Small intestine (tissue), 7 donors: ENCODE measurements at regions not wholly inside any gene's neighbourhood (a gene's known extent, or its start where the extent isn't known, plus 50 kb on each side); places are given as distances from the start of the nearest gene placed in this dataset.

Source experiments
- DNase-seq, 2 donors: peaks; one replicate each; pipeline versions ENCODE4 v3.0.0 to v3.0.0-alpha.2; 2013
- FAIRE-seq: peaks from 2 replicates; lab custom pipeline; 2012; peaks lifted over from hg19 to GRCh38; lab: Jason Lieb, UNC
- H3K27ac ChIP-seq, 3 donors: one replicate each; pipeline ENCODE4 v1.5.1; 2013; ENCODE audit warnings: low read length in 2 of 3, mild to moderate bottlenecking in 2 of 3, control low read depth in 1 of 3, inconsistent platforms in 1 of 3, low read depth in 1 of 3, moderate library complexity in 1 of 3
- H3K27me3 ChIP-seq, 3 donors: one replicate each; pipeline ENCODE4 v1.6.1; 2013; ENCODE audit warnings: low read length in 3 of 3, inconsistent platforms in 1 of 3; ENCODE audit not compliant: control insufficient read depth in 3 of 3, insufficient read depth in 3 of 3
- H3K36me3 ChIP-seq, 3 donors: one replicate each; pipeline ENCODE4 v1.6.1; 2013; ENCODE audit warnings: low read length in 3 of 3, inconsistent platforms in 1 of 3, low read depth in 1 of 3, mild to moderate bottlenecking in 1 of 3, moderate library complexity in 1 of 3; ENCODE audit not compliant: control insufficient read depth in 3 of 3, insufficient read depth in 2 of 3
- H3K4me1 ChIP-seq, 3 donors: one replicate each; pipeline ENCODE4 v1.6.1; 2013; ENCODE audit warnings: low read length in 2 of 3, inconsistent platforms in 1 of 3, low read depth in 1 of 3, mild to moderate bottlenecking in 1 of 3, moderate library complexity in 1 of 3; ENCODE audit not compliant: control insufficient read depth in 3 of 3, insufficient read depth in 2 of 3
- H3K4me3 ChIP-seq, 3 donors: one replicate each; pipeline ENCODE4 v1.5.1; 2013; ENCODE audit warnings: low read length in 3 of 3, control low read depth in 1 of 3, inconsistent platforms in 1 of 3, low read depth in 1 of 3, mild to moderate bottlenecking in 1 of 3, moderate library complexity in 1 of 3
- H3K9me3 ChIP-seq, 2 donors: one replicate each; pipeline ENCODE4 v1.6.1; 2013; ENCODE audit warnings: low read depth in 1 of 2, low read length in 1 of 2; ENCODE audit not compliant: control insufficient read depth in 2 of 2, insufficient read depth in 1 of 2
- WGBS, 3 donors: extraction: QIAGEN DNeasy Blood & Tissue Kit; methylation state at CpG; one replicate each; pipeline ENCODE4 v1.1.7; 2013; 5-methylcytosine and 5-hydroxymethylcytosine counted together
- donor health status: healthy with polysubstance abuse.
- donor health status: control.
- donor health status: control.
- donor health status: Bipolar disorder and iron deficiency.
- donor health status: healthy.

DNA sequence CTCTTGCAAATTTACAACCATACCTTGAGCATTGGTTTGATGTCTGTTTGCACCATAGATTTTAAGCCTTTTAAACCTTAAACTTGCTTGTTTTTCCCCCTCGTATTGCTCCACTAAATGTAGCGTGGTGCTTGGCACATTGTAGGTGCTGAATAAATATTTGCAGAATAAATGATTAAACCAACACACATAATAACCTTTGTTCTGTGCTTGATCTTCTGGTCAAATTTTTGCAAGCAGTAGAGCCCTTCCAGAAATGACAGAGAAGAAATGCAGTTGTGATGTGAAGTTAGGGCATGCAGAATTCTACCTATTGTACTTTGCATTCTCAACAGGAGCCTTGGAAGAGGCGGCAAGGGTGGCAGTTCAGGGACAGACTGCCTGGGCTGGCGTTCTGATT, 394.4 kb upstream of the TBX3 start:
- FAIRE-seq (no peak), DNase-seq (no peak)
- H3K4me1 ChIP-seq = no peaks in the 10 kb centered on the region
- H3K9me3 ChIP-seq = no peaks in the 10 kb centered on the region
- no peak overlapping the region for H3K27ac ChIP-seq
- no peak overlapping the region for H3K4me3 ChIP-seq
- WGBS, 3 donors = 24 to 65% (median 41%) methylated on average over 4 of the region's 4 CpGs
- H3K27me3 ChIP-seq = no peaks in the 10 kb centered on the region
- H3K36me3 ChIP-seq = no peaks in the 10 kb centered on the region

DNA sequence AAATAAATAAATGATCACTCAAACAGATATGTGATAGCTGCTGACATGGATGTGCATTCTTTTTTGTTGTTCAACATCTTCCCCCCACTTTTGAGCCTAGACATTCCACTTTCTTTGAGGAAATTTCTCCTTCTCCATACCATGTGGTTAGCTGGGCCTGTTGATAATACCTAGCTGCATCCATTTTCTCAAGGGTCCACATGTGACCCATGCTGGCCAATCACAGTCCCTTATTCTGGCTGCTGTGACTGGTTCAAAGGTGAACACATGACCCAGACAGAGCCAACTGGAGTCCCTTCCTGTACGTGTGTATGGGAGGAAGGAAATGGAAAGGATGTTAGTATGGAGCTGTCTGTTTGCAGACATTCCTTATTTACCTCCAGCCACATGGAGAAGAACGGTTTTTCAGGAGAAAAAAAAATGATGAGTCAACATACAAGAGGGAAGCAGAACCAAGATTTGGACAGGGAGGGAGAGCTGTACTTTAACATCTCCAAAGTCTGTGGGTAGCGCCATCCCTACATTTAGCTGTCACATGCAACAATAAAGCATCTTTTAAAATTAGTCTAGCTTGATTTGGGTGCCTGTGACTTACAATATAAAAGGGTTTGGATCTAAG, 391.7 kb upstream of the TBX3 start:
- DNase-seq = no peak
- WGBS, 3 donors = 70 to 85% (median 72%) methylated on average over 3 of the region's 3 CpGs
- no peaks in the 10 kb centered on the region for H3K9me3 ChIP-seq
- H3K27me3 ChIP-seq = no peaks in the 10 kb centered on the region
- no peaks in the 10 kb centered on the region for H3K36me3 ChIP-seq
- no peak for FAIRE-seq
- H3K4me1 ChIP-seq = no peaks in the 10 kb centered on the region
- H3K4me3 ChIP-seq = no peak overlapping the region
- no peak overlapping the region for H3K27ac ChIP-seq

DNA sequence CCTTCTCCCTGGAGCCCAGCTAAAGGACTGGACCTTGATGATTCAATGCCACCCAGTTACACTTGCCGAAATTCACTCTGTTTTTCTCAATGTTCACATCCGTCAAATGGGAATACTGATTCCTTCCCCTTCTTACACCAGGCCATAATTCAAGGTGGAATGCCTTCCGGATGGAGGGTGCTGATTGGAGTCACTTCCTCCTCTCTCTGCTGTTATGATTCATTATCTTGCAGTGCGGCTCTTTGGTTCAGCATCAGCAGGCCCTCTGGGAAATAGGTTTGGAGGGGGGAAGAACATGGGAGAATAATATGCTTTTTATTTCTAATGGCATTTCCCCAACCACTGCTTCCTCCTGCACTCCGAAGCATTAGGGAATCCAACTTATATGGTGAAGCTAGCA, 390.6 kb upstream of the TBX3 start:
- Histone ChIP-seq H3K4me3 (no peak overlapping the region), H3K27ac (no peak overlapping the region), H3K36me3 (no peaks in the 10 kb centered on the region), H3K27me3 (no peaks in the 10 kb centered on the region), H3K4me1 (no peaks in the 10 kb centered on the region), H3K9me3 (no peaks in the 10 kb centered on the region)
- 80 to 84% (median 81%) methylated on average over 5 of the region's 5 CpGs for WGBS, 3 donors
- FAIRE-seq = no peak
- DNase-seq = no peak

DNA sequence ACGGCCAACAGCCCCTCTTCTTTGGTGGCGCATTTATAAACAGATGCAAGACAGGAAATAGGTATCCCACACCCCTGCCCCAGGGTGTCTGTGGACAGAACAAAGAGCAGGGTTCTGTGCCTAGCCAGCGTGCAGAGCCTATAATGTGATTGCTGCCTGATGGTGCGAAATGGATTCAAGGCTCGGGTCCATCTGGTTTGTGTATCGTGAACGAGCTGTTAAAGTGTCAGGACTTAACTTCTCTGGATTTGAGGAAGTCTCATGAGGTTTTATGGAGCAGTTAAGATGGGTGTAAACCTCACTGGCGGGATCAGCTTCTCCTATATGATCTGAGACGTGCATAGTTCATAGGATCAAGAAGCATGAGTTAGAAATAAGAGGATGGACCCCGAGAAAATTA, 388.7 kb upstream of the TBX3 start:
- Histone ChIP-seq H3K4me1 (no peaks in the 10 kb centered on the region), H3K36me3 (no peaks in the 10 kb centered on the region), H3K4me3 (no peak overlapping the region), H3K9me3 (no peaks in the 10 kb centered on the region), H3K27me3 (no peaks in the 10 kb centered on the region), H3K27ac (no peak overlapping the region)
- no peak for FAIRE-seq
- no peak for DNase-seq
- 42 to 53% (median 43%) methylated on average over 10 of the region's 10 CpGs for WGBS, 3 donors

DNA sequence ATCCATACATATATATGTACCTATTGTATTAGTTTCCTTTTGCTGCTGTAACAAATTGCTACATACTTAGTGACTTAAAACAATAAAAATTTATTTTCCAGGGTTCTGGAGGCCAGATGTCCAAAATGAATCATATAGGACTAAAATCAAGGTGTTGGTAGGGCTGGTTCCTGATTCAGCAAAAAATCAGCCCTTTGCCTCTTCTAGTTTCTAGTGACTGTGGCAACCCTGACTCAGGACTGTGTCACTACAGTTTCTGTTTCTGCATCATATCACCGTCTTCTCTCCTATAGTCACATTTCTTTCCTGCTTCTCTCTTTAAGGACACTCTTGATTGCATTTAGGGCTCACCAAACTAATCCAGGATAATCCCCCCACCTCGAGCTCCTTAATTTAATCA, 386.3 kb upstream of the TBX3 start:
- H3K27ac ChIP-seq = no peak overlapping the region
- FAIRE-seq = no peak
- H3K36me3 ChIP-seq = no peaks in the 10 kb centered on the region
- H3K9me3 ChIP-seq = no peaks in the 10 kb centered on the region
- H3K4me1 ChIP-seq = peaks cover 0 to 2% (median 0%) of the 10 kb centered on the region in 3 donors
- no peaks in the 10 kb centered on the region for H3K27me3 ChIP-seq
- H3K4me3 ChIP-seq = no peak overlapping the region
- WGBS, 3 donors = 73 to 89% (median 75%) methylated on average over 2 of the region's 2 CpGs
- no peak for DNase-seq

DNA sequence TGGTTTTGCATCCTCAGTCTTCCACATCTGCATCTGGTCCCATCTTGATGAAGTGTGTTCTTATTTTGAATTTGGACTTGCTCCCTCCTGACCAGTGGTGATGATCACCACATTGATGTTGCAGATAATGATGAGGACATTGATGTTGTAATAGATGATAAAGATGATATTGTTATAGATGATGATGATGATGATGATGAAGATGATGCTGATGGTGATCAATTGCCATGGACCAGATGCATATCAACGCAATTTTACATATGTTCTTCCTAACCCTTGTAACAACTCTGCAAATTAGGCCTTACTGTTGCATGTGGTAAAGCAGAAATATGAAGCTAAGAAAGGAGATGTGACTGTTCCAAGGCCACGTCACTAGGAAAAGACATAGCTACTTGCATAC, 380.3 kb upstream of the TBX3 start:
- no peak overlapping the region for H3K27ac ChIP-seq
- H3K9me3 ChIP-seq = no peaks in the 10 kb centered on the region
- no peak for DNase-seq
- no peaks in the 10 kb centered on the region for H3K36me3 ChIP-seq
- H3K4me3 ChIP-seq = no peak overlapping the region
- no peaks in the 10 kb centered on the region for H3K27me3 ChIP-seq
- WGBS, 3 donors = 88 to 95% (median 93%) methylated on average over 2 of the region's 2 CpGs
- no peak for FAIRE-seq
- peaks cover 0 to 2% (median 0%) of the 10 kb centered on the region in 3 donors for H3K4me1 ChIP-seq

DNA sequence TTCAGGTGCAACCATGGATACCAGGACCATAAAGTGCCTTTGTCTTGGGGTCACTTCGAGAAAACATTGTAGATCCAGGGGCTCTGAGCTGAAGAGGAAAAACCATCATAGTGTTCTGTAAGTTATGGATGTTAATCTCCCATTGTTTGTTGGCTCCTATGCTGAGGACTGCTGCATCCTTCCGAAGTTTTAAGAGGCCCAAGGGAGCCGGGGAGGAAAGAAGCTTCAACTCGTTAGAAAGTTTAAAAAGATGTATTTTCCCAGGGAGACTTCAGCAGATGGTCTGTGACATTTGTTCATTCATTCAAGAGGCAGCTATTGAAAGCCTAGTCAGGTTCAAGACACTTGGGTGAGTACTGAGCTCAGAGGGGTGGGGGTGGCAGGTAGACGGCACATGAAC, 378.8 kb upstream of the TBX3 start:
- peaks cover 0 to 2% (median 0%) of the 10 kb centered on the region in 3 donors for H3K4me1 ChIP-seq
- H3K27me3 ChIP-seq = no peaks in the 10 kb centered on the region
- FAIRE-seq (no peak), DNase-seq (no peak)
- H3K36me3 ChIP-seq = no peaks in the 10 kb centered on the region
- no peak overlapping the region for H3K4me3 ChIP-seq
- 72 to 86% (median 81%) methylated on average over 5 of the region's 5 CpGs for WGBS, 3 donors
- no peaks in the 10 kb centered on the region for H3K9me3 ChIP-seq
- H3K27ac ChIP-seq = no peak overlapping the region

DNA sequence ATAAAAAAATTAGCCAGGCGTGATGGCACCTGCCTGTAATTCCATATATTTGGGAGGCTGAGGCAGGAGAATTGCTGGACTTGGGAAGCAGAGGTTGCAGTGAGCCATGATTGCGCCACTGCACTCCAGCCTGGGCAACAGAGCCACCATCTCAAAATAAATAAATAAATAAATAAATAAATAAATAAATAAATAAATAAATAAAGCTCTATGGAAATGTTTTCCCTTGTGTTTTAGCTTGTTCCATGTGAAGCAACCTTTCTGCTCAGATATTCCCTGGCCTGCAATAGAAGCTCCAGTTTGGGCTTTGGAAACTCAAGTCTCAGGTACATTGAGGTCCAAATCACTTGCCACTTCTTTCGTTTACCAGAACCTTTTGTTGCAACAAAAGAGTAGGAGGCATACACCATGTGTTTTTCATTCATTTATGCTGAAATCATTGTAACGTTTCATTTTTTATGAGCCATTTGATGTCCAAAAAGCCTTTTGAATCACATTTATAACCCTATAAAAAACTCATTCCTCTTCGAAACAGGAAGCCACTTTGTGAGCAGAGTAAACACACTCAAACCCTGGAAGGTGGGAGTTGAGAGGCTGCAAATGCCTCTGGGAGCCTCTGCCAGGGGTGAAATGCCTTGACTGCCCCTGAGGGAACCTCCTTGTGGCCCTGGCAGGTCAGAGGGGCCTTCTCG, 376.6 kb upstream of the TBX3 start:
- no peaks in the 10 kb centered on the region for H3K4me1 ChIP-seq
- 69 to 76% (median 72%) methylated on average over 6 of the region's 6 CpGs for WGBS, 3 donors
- no peaks in the 10 kb centered on the region for H3K36me3 ChIP-seq
- H3K9me3 ChIP-seq = no peaks in the 10 kb centered on the region
- DNase-seq (no peak), FAIRE-seq (no peak)
- H3K27me3 ChIP-seq = no peaks in the 10 kb centered on the region
- H3K4me3 ChIP-seq = no peak overlapping the region
- no peak overlapping the region for H3K27ac ChIP-seq

DNA sequence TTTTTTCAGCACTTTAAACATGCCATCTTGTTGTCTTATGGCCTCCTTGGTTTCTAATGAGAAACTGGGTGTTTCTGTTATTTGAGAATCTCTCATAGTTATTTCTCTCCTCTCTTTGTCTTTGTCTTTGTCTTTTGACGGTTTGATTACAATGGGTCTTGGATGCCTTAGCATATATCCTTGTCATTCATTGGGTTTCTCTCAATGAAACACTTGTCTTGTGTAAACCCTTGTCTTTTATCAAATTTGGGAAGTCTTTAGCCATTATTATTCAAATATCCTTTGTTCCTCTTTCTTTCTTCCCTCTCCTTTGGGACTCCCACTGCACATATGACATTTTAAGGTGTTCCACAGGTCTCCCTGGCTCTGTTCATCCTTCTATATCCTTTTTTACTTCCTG, 373.5 kb upstream of the TBX3 start:
- WGBS, 3 donors = 75 to 85% (median 83%) methylated on average over 1 of the region's 1 CpG
- no peaks in the 10 kb centered on the region for H3K4me1 ChIP-seq
- no peaks in the 10 kb centered on the region for H3K9me3 ChIP-seq
- DNase-seq (no peak), FAIRE-seq (no peak)
- H3K36me3 ChIP-seq = no peaks in the 10 kb centered on the region
- H3K4me3 ChIP-seq = no peak overlapping the region
- no peak overlapping the region for H3K27ac ChIP-seq
- H3K27me3 ChIP-seq = no peaks in the 10 kb centered on the region
